PC-9 (cell line): ENCODE measurements at regions not wholly inside any gene's neighbourhood (a gene's known extent, or its start where the extent isn't known, plus 50 kb on each side); places are given as distances from the start of the nearest gene placed in this dataset.

Source experiments
- EZH2 ChIP-seq: fragments of 200-600 bp; sonication (generic); IDR thresholded peaks from 2 replicates; pipeline ENCODE4 v1.8.0; 2017; ENCODE audit warnings: antibody characterized with exemption, low read depth
- TF ChIP-seq, protein P1 (sequence below): fragments of 200-600 bp; sonication (generic); conservative IDR thresholded peaks from 2 replicates; pipeline ENCODE4 v1.6.1; 2017; ENCODE audit warnings: mixed run types, antibody characterized with exemption, mild to moderate bottlenecking, moderate library complexity

DNA sequence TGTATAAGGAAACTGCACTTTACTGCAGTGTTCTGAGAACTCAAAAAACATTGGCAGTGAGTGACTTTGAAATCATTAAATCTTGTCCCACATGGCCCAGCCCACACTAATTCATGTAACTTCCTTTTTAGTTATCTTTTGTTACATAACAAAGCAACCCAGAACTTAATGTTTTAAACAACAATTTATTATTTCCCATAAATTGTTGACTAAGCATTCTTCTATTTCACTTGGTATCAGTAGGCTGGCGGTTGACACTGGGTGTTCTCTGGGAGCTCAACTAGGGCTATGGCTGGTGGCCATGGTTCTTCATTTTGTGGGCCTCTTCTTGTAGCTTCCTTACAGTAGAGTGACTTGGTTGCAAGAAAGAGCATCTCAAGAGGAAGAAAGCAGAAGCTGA lies 278.4 kb downstream of the RASEF start:
- TF ChIP-seq, protein P1, sequence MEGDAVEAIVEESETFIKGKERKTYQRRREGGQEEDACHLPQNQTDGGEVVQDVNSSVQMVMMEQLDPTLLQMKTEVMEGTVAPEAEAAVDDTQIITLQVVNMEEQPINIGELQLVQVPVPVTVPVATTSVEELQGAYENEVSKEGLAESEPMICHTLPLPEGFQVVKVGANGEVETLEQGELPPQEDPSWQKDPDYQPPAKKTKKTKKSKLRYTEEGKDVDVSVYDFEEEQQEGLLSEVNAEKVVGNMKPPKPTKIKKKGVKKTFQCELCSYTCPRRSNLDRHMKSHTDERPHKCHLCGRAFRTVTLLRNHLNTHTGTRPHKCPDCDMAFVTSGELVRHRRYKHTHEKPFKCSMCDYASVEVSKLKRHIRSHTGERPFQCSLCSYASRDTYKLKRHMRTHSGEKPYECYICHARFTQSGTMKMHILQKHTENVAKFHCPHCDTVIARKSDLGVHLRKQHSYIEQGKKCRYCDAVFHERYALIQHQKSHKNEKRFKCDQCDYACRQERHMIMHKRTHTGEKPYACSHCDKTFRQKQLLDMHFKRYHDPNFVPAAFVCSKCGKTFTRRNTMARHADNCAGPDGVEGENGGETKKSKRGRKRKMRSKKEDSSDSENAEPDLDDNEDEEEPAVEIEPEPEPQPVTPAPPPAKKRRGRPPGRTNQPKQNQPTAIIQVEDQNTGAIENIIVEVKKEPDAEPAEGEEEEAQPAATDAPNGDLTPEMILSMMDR, result no peak
- TF ChIP-seq EZH2, result no peak
